Erythroblast (primary cell): ENCODE measurements at regions not wholly inside any gene's neighbourhood (a gene's known extent, or its start where the extent isn't known, plus 50 kb on each side); places are given as distances from the start of the nearest gene placed in this dataset.
"Not testable (repeated sequence)": the region's sequence is repeated elsewhere in the genome, so short reads cannot be mapped to it uniquely, and the experiment has no call there.

Source experiments
- GATA1 ChIP-seq: IDR thresholded peaks from 2 replicates; pipeline ENCODE4 v1.6.1; 2011; ENCODE audit warnings: low read depth, mild to moderate bottlenecking, control low read depth, low read length, moderate library complexity
- POLR2A ChIP-seq: IDR thresholded peaks from 2 replicates; pipeline ENCODE4 v1.6.1; 2011; ENCODE audit warnings: mild to moderate bottlenecking, low read length

DNA sequence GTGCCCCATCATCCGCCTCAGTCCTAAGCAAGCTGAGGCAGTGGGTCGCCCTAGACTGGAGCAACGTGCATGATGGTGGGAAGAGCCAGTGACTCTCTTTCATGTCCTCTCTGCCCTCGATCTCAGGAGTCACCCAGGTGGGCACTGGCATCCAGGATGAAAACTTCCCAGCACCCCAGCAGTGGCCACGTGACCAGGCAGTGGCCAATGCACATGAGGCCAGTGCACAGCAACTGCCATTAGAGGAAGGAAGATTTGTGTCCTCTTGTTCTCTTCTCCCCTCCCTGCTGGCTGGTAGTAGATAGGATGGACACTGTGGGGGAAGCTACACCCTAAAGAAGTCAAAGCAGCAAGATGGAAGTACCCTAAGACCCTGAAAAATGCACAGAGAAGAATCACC, 334.1 kb upstream of the SULF2 start:
- not testable (repeated sequence) for TF ChIP-seq POLR2A, GATA1
